ENCODE measurements at regions not wholly inside any gene's neighbourhood (a gene's known extent, or its start where the extent isn't known, plus 50 kb on each side); places are given as distances from the start of the nearest gene placed in this dataset.

GRCh38 chr5:162886717-162887116, 550.7 kb upstream of the CCNG1 start:
- no peak for DNase-seq (ENCODE audit: low spot score)
- TF ChIP-seq CTCF (IDR thresholded peaks at IDR 0.05) = no peak
- ATAC-seq (ENCODE audit: low FRiP score) = no peak

- ATAC-seq (ENCODE audit: low FRiP score) = no peak
- no peak for DNase-seq (ENCODE audit: low spot score)
- no peak for TF ChIP-seq CTCF (IDR thresholded peaks at IDR 0.05)
These were observed 549.1 kb upstream of the CCNG1 start for GRCh38 chr5:162888268-162888667.

- ATAC-seq (ENCODE audit: low FRiP score) (no peak), DNase-seq (ENCODE audit: low spot score) (no peak)
- no peak for TF ChIP-seq CTCF (IDR thresholded peaks at IDR 0.05)
These were observed 525.5 kb upstream of the CCNG1 start for GRCh38 chr5:162911873-162912272.

- ATAC-seq (ENCODE audit: low FRiP score) = no peak
- TF ChIP-seq CTCF (IDR thresholded peaks at IDR 0.05) = no peak
These were observed 521.0 kb upstream of the CCNG1 start for GRCh38 chr5:162916368-162916767.

GRCh38 chr5:162929104-162929503, 508.3 kb upstream of the CCNG1 start:
- DNase-seq (ENCODE audit: low spot score) = no peak
- TF ChIP-seq CTCF (IDR thresholded peaks at IDR 0.05) = no peak

More at GRCh38 chr5:162916368-162916767, 521.0 kb upstream of the CCNG1 start:
- no peak for DNase-seq (ENCODE audit: low spot score)

GRCh38 chr5:162931501-162931900, 505.9 kb upstream of the CCNG1 start:
- ATAC-seq (ENCODE audit: low FRiP score) (no peak), DNase-seq (ENCODE audit: low spot score) (no peak)
- TF ChIP-seq CTCF (IDR thresholded peaks at IDR 0.05) = no peak

More at GRCh38 chr5:162929104-162929503, 508.3 kb upstream of the CCNG1 start:
- no peak for ATAC-seq (ENCODE audit: low FRiP score)

- no peak for TF ChIP-seq CTCF (IDR thresholded peaks at IDR 0.05)
- no peak for ATAC-seq (ENCODE audit: low FRiP score)
- no peak for DNase-seq (ENCODE audit: low spot score)
These were observed 497.4 kb upstream of the CCNG1 start for GRCh38 chr5:162939991-162940390.
